CD8-positive, alpha-beta memory T cell (primary cell): ENCODE measurements at regions not wholly inside any gene's neighbourhood (a gene's known extent, or its start where the extent isn't known, plus 50 kb on each side); places are given as distances from the start of the nearest gene placed in this dataset.

Experiments
- CTCF ChIA-PET: fragments of 350-600 bp; sonication (Branson Sonifier 250); formaldehyde crosslinking; loops from one replicate; lab custom pipeline; 2021; ENCODE audit warnings: antibody characterized with exemption; lab: Charles Lee
- POLR2A ChIA-PET: fragments of 350-600 bp; sonication (Branson Sonifier 250); formaldehyde crosslinking; loops from one replicate; lab custom pipeline; 2021; ENCODE audit warnings: antibody characterized with exemption; lab: Charles Lee
- DNase-seq, 5 donors: peaks; one replicate each; pipeline versions ENCODE4 v3.0.0 to v3.0.0-alpha.2; 2020 to 2022; ENCODE audit warnings: mixed read lengths in 1 of 5
- H3K27ac ChIP-seq: one replicate; pipeline ENCODE4 v1.7.0; 2013; ENCODE audit warnings: low read depth, mild to moderate bottlenecking, low read length, moderate library complexity
- H3K27me3 ChIP-seq: 2 replicates; pipeline ENCODE4 v1.7.0; 2013; ENCODE audit warnings: low read length, mild to moderate bottlenecking; ENCODE audit not compliant: insufficient read depth, poor library complexity, severe bottlenecking
- H3K36me3 ChIP-seq: 2 replicates; pipeline ENCODE4 v1.7.0; 2013; ENCODE audit warnings: mild to moderate bottlenecking, low read length, moderate library complexity; ENCODE audit not compliant: insufficient read depth
- H3K4me1 ChIP-seq: 2 replicates; pipeline ENCODE4 v1.7.0; 2013; ENCODE audit warnings: mild to moderate bottlenecking, low read length, moderate library complexity; ENCODE audit not compliant: insufficient read depth
- H3K4me3 ChIP-seq: 2 replicates; pipeline ENCODE4 v1.7.0; 2013; ENCODE audit warnings: mild to moderate bottlenecking, low read length
- H3K9me3 ChIP-seq: 2 replicates; pipeline ENCODE4 v1.7.0; 2013; ENCODE audit warnings: mild to moderate bottlenecking, low read length
- H3K27ac Mint-ChIP-seq, 8 donors: one replicate each; pipeline ENCODE4 v1.8.0; 2020 to 2021; ENCODE audit warnings: mixed read lengths in 8 of 8, mild to moderate bottlenecking in 6 of 8, inconsistent platforms in 3 of 8, moderate library complexity in 3 of 8
- H3K27me3 Mint-ChIP-seq, 2 donors: one replicate each; pipeline ENCODE4 v1.8.0; 2020 to 2021; ENCODE audit warnings: mixed read lengths in 2 of 2, mild to moderate bottlenecking in 1 of 2, moderate library complexity in 1 of 2
- H3K36me3 Mint-ChIP-seq, 3 donors: one replicate each; pipeline ENCODE4 v1.8.0; 2020 to 2021; ENCODE audit warnings: mixed read lengths in 3 of 3, inconsistent platforms in 1 of 3, mild to moderate bottlenecking in 1 of 3
- H3K4me1 Mint-ChIP-seq, 3 donors: one replicate each; pipeline ENCODE4 v1.8.0; 2020 to 2021; ENCODE audit warnings: mixed read lengths in 3 of 3, inconsistent platforms in 1 of 3, mild to moderate bottlenecking in 1 of 3
- H3K4me3 Mint-ChIP-seq, 7 donors: one replicate each; pipeline ENCODE4 v1.8.0; 2020 to 2021; ENCODE audit warnings: mixed read lengths in 7 of 7, mild to moderate bottlenecking in 6 of 7, moderate library complexity in 4 of 7, inconsistent platforms in 2 of 7
- H3K9me3 Mint-ChIP-seq, 5 donors: one replicate each; pipeline ENCODE4 v1.8.0; 2020 to 2022; ENCODE audit warnings: mixed read lengths in 5 of 5, mild to moderate bottlenecking in 3 of 5, moderate library complexity in 2 of 5, inconsistent platforms in 1 of 5

- Mint-ChIP-seq H3K9me3 (peaks cover 9 to 18% (median 11%) of the 10 kb centered on the region in 5 donors), H3K4me3 (no peak overlapping the region), H3K27me3 (no peaks in the 10 kb centered on the region), H3K27ac (no peak overlapping the region), H3K36me3 (no peaks in the 10 kb centered on the region), H3K4me1 (no peaks in the 10 kb centered on the region)
- DNase-seq = no peak
- Histone ChIP-seq H3K9me3 (no peaks in the 10 kb centered on the region), H3K27me3 (no peaks in the 10 kb centered on the region), H3K4me3 (no peak overlapping the region), H3K27ac (no peak overlapping the region), H3K36me3 (no peaks in the 10 kb centered on the region), H3K4me1 (no peaks in the 10 kb centered on the region)
- POLR2A ChIA-PET = no interaction called here
- CTCF ChIA-PET = no interaction called here
These were observed 397.1 kb downstream of the SPATA31D1 start for GRCh38 chr9:82385633-82386032.

DNA sequence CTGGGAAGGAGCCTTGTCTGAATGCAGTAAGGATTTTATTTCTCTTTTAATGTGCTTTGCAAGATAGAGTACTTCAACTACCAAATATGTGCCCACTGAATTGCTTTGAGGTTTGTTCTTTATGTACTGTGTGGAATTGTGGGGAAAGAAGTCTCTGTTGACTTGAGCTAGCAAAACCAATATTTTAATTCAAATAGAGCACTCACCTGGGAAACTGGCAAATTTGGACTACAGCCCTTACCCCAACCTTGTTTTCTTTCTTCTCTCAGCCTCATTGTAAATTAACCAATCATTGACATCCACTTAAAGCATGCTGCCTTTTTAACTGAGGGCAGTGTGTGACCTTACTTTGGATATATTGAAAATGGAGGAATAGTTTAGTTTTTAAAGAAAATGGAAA lies 409.0 kb downstream of the SPATA31D1 start:
- Histone ChIP-seq H3K27ac (no peak overlapping the region), H3K4me1 (no peaks in the 10 kb centered on the region), H3K27me3 (no peaks in the 10 kb centered on the region), H3K36me3 (no peaks in the 10 kb centered on the region), H3K4me3 (no peak overlapping the region), H3K9me3 (no peaks in the 10 kb centered on the region)
- Mint-ChIP-seq H3K9me3 (peaks cover 2 to 40% (median 3%) of the 10 kb centered on the region in 5 donors), H3K36me3 (no peaks in the 10 kb centered on the region), H3K4me3 (no peak overlapping the region), H3K27me3 (no peaks in the 10 kb centered on the region), H3K27ac (no peak overlapping the region), H3K4me1 (no peaks in the 10 kb centered on the region)
- no peak for DNase-seq
- ChIA-PET POLR2A (no interaction called here), CTCF (no interaction called here)

DNA sequence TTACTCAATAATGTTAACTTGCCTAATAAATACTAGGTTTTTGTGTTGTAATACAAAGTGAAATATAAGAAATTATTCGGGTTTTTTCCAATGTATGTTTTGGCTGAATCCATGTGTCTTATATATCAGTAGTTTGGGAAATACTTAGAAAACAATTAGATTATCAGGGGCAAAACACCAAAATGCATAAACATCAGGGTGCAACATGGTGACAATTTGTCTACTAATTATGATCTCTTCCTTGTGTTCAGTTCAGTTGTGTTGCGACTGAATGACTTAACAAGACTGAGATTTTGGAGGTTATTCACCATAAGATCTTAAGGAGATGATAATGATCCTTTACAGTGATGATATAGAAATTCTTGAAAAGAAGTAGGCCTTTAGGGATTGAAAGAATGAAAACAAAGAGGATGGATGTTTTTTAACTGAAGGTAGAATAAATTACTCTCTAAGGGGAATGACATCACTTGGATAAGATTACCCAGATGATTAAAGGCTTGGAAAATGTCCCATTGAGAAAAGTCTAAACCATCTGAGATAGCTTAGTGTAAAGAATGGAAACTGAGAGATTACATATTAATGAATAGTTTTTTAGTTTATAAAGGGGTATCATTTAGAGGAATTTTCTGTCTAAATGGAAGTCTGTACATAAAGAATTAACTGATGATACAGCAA lies 415.8 kb downstream of the SPATA31D1 start:
- no peak overlapping the region for H3K4me3 ChIP-seq
- H3K36me3 ChIP-seq = no peaks in the 10 kb centered on the region
- no peak overlapping the region for H3K27ac ChIP-seq
- CTCF ChIA-PET = no interaction called here
- Mint-ChIP-seq H3K27me3 (no peaks in the 10 kb centered on the region), H3K9me3 (peaks cover 2 to 29% (median 6%) of the 10 kb centered on the region in 5 donors), H3K36me3 (no peaks in the 10 kb centered on the region), H3K4me3 (no peak overlapping the region), H3K27ac (no peak overlapping the region), H3K4me1 (no peaks in the 10 kb centered on the region)
- H3K27me3 ChIP-seq = no peaks in the 10 kb centered on the region
- POLR2A ChIA-PET = no interaction called here
- no peaks in the 10 kb centered on the region for H3K9me3 ChIP-seq
- H3K4me1 ChIP-seq = no peaks in the 10 kb centered on the region
- no peak for DNase-seq

- Histone ChIP-seq H3K4me1 (no peaks in the 10 kb centered on the region), H3K4me3 (no peak overlapping the region), H3K9me3 (no peaks in the 10 kb centered on the region), H3K27ac (no peak overlapping the region), H3K36me3 (no peaks in the 10 kb centered on the region), H3K27me3 (no peaks in the 10 kb centered on the region)
- Mint-ChIP-seq H3K27me3 (no peaks in the 10 kb centered on the region), H3K36me3 (no peaks in the 10 kb centered on the region), H3K27ac (no peak overlapping the region), H3K4me3 (no peak overlapping the region), H3K4me1 (no peaks in the 10 kb centered on the region), H3K9me3 (peaks cover 2 to 31% (median 7%) of the 10 kb centered on the region in 5 donors)
- DNase-seq = no peak
- ChIA-PET POLR2A (no interaction called here), CTCF (no interaction called here)
These were observed 416.3 kb downstream of the SPATA31D1 start for GRCh38 chr9:82404881-82405280.

GRCh38 chr9:82406456-82407085 lies 418.0 kb downstream of the SPATA31D1 start:
- no peak overlapping the region for H3K27ac ChIP-seq
- Mint-ChIP-seq H3K4me1 (no peaks in the 10 kb centered on the region), H3K9me3 (peaks cover 2 to 34% (median 7%) of the 10 kb centered on the region in 5 donors), H3K36me3 (no peaks in the 10 kb centered on the region), H3K27me3 (no peaks in the 10 kb centered on the region), H3K4me3 (no peak overlapping the region), H3K27ac (no peak overlapping the region)
- no peaks in the 10 kb centered on the region for H3K27me3 ChIP-seq
- no peaks in the 10 kb centered on the region for H3K36me3 ChIP-seq
- DNase-seq = no peak
- H3K4me3 ChIP-seq = no peak overlapping the region
- CTCF ChIA-PET = no interaction called here
- no peaks in the 10 kb centered on the region for H3K4me1 ChIP-seq
- no peaks in the 10 kb centered on the region for H3K9me3 ChIP-seq
- POLR2A ChIA-PET = no interaction called here

DNA sequence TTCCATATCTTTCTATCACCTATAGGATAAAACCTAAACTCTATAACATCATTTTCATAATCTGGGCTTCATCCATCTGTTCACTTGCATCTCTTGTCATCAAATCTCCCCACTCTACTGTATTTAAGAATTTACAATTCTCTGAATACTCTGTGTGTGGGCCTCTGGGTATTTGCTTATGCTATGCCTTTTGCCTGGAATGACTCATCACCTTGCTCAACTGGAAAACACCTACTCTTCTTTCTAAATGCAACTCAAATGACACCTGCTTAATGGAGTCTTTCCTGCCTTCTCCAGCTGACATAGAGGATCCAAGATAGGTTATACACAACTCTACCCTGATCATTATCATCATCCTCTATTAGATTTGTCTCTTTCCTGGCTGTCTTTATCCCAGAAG lies 421.7 kb downstream of the SPATA31D1 start:
- Histone ChIP-seq H3K27ac (no peak overlapping the region), H3K4me3 (no peak overlapping the region), H3K9me3 (no peaks in the 10 kb centered on the region), H3K27me3 (no peaks in the 10 kb centered on the region), H3K36me3 (no peaks in the 10 kb centered on the region), H3K4me1 (no peaks in the 10 kb centered on the region)
- Mint-ChIP-seq H3K4me3 (no peak overlapping the region), H3K4me1 (no peaks in the 10 kb centered on the region), H3K36me3 (no peaks in the 10 kb centered on the region), H3K27ac (no peak overlapping the region), H3K27me3 (no peaks in the 10 kb centered on the region), H3K9me3 (peaks cover 5 to 35% (median 7%) of the 10 kb centered on the region in 5 donors)
- ChIA-PET CTCF (no interaction called here), POLR2A (no interaction called here)
- DNase-seq = no peak

DNA sequence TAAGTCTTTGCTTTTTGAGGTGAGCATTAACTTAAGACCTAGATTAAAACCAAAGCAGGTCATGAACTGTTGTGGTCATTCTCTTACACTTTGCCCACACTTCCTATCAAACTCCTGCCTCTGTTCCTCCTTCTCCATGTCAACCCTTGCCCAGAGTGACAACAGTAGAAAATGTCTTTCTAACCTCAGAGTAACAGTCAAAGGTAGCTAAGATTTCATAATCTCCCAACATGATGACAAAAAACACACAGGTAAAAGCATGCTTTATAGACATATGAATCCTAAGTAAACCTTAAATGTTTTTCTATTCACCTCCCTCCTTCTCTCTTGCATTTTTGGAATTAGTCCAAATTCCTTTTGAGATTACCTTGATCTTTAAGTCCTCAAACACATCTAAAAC lies 422.3 kb downstream of the SPATA31D1 start:
- Mint-ChIP-seq H3K27ac (no peak overlapping the region), H3K9me3 (peaks cover 5 to 35% (median 7%) of the 10 kb centered on the region in 5 donors), H3K4me1 (no peaks in the 10 kb centered on the region), H3K4me3 (no peak overlapping the region), H3K27me3 (no peaks in the 10 kb centered on the region), H3K36me3 (no peaks in the 10 kb centered on the region)
- no peak for DNase-seq
- POLR2A ChIA-PET = no interaction called here
- no peak overlapping the region for H3K4me3 ChIP-seq
- H3K27ac ChIP-seq = no peak overlapping the region
- no peaks in the 10 kb centered on the region for H3K27me3 ChIP-seq
- H3K36me3 ChIP-seq = no peaks in the 10 kb centered on the region
- H3K9me3 ChIP-seq = no peaks in the 10 kb centered on the region
- CTCF ChIA-PET = no interaction called here
- no peaks in the 10 kb centered on the region for H3K4me1 ChIP-seq

GRCh38 chr9:82412586-82413305 lies 424.2 kb downstream of the SPATA31D1 start:
- POLR2A ChIA-PET = no interaction called here
- DNase-seq = no peak
- Mint-ChIP-seq H3K27me3 (no peaks in the 10 kb centered on the region), H3K27ac (no peak overlapping the region), H3K36me3 (no peaks in the 10 kb centered on the region), H3K9me3 (peaks cover 4 to 36% (median 11%) of the 10 kb centered on the region in 5 donors), H3K4me3 (no peak overlapping the region), H3K4me1 (no peaks in the 10 kb centered on the region)
- H3K27ac ChIP-seq = no peak overlapping the region
- CTCF ChIA-PET = interaction anchor here (1.1 kb wide), 1 partner anchor 43 kb away, joined by 3 read pairs; no protein-coding TSS in a partner anchor
- no peak overlapping the region for H3K4me3 ChIP-seq
- no peaks in the 10 kb centered on the region for H3K4me1 ChIP-seq
- H3K9me3 ChIP-seq = no peaks in the 10 kb centered on the region
- no peaks in the 10 kb centered on the region for H3K27me3 ChIP-seq
- H3K36me3 ChIP-seq = no peaks in the 10 kb centered on the region
